ENCODE measurements at regions not wholly inside any gene's neighbourhood (a gene's known extent, or its start where the extent isn't known, plus 50 kb on each side); places are given as distances from the start of the nearest gene placed in this dataset.

DNA sequence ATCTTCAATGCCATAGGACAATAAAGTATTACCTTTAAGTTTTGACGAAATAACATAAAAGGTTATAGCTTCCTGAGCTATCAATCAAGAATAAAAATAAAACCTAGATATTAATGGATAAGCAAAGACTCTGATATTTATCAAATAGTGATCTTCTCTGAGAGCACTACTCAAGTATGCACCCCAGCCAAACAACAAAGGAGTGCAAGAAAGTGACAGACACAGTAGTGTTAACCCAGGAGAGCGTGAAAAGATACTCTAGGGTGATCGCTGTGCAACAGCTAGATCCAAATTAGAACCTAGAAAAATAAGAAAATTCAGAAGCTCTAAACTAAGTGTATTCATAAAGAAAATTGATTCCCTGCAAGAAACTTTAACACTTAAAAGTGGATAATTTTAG, 83.5 kb upstream of the CDYL start:
- ATAC-seq (replicated peaks) (no peak), DNase-seq (no peak)
- Mint-ChIP-seq H3K27ac (no peak overlapping the region), H3K9me3 (peaks cover 0 to 8% of the 10 kb centered on the region in 2 donors), H3K4me1 (peaks cover 2 to 10% of the 10 kb centered on the region in 2 donors), H3K4me3 (no peak overlapping the region), H3K36me3 (peaks cover 0 to 4% of the 10 kb centered on the region in 2 donors), H3K27me3 (peaks cover 6 to 24% of the 10 kb centered on the region in 2 donors)

DNA sequence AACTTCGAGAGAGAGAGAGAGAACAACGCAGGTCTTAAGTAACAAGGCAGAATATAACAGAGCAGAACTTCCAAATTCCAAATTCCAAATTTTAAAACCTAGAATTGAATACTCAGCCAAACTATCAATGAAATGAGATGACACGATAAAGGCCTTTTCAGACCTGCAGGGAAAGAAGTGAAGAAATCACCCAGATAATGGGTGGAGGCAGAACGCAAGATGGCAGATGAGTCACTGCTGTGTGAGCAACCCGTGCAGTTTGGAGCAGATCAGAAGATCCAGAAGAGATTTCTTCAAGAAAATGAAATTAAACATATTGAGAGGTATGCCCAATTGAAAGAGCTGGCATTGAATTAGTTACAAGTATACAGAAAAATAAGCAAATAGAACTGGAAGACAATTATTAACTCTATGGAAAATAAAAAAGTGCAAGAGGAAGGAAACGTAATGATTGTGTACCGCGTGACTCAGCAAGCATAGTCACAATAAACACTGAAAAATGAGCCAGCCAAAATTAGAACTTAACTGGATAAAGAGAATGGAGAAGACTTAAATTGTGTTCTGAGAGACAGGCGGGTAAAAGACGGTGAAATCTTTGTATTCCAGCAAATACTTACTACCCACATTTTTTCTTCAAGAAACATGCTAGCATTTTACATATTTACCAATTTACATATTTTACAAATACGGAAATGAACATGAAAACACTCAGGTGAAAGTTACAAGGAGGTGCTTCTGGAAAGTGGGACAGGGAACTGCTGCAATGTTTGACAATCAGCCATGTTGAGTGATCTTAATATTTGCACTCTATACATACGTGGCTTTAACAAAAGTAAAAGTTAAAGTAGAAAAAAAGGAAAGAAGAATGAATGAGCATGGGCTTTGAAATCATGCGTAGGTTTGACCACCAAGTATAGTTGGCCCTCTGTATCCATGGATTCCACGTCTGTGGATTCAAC, 87.9 kb upstream of the CDYL start:
- no peak overlapping the region for H3K27ac Mint-ChIP-seq
- H3K27me3 Mint-ChIP-seq: peaks cover 9 to 24% of the 10 kb centered on the region in 2 donors
- H3K36me3 Mint-ChIP-seq: peaks cover 0 to 2% of the 10 kb centered on the region in 2 donors
- peaks cover 0 to 6% of the 10 kb centered on the region in 2 donors for H3K9me3 Mint-ChIP-seq
- ATAC-seq (replicated peaks) (no peak), DNase-seq (no peak)
- H3K4me3 Mint-ChIP-seq: no peak overlapping the region
- peaks cover 2 to 7% of the 10 kb centered on the region in 2 donors for H3K4me1 Mint-ChIP-seq

DNA sequence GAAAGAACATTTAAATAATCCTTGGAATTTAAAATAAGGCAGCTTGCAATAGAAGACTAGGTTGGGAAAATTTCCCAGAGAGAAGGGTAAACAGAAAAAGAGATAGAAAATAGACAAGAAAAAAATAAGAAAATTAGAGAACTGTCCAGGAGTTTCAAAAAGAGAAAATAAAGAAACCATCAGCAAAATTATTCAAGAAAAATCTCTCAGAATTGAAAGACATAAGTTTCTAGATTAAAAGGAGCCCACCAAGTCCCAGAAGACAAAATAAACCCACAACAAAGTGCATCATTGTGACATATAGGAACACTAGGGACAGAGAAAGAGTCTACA, 88.6 kb upstream of the CDYL start:
- no peak for DNase-seq
- Mint-ChIP-seq H3K4me1 (peaks cover 0 to 7% of the 10 kb centered on the region in 2 donors), H3K27me3 (peaks cover 15 to 31% of the 10 kb centered on the region in 2 donors), H3K4me3 (no peak overlapping the region), H3K9me3 (peaks cover 0 to 5% of the 10 kb centered on the region in 2 donors), H3K36me3 (peaks cover 0 to 2% of the 10 kb centered on the region in 2 donors), H3K27ac (no peak overlapping the region)
- no peak for ATAC-seq (replicated peaks)

GRCh38 chr6:4682431-4683097, 93.6 kb upstream of the CDYL start:
- H3K27ac Mint-ChIP-seq: no peak overlapping the region
- ATAC-seq (replicated peaks) (no peak), DNase-seq (no peak)
- no peaks in the 10 kb centered on the region for H3K9me3 Mint-ChIP-seq
- H3K4me1 Mint-ChIP-seq: peaks cover 0 to 5% of the 10 kb centered on the region in 2 donors
- H3K4me3 Mint-ChIP-seq: no peak overlapping the region
- H3K27me3 Mint-ChIP-seq: peaks cover 18 to 23% of the 10 kb centered on the region in 2 donors
- no peaks in the 10 kb centered on the region for H3K36me3 Mint-ChIP-seq

DNA sequence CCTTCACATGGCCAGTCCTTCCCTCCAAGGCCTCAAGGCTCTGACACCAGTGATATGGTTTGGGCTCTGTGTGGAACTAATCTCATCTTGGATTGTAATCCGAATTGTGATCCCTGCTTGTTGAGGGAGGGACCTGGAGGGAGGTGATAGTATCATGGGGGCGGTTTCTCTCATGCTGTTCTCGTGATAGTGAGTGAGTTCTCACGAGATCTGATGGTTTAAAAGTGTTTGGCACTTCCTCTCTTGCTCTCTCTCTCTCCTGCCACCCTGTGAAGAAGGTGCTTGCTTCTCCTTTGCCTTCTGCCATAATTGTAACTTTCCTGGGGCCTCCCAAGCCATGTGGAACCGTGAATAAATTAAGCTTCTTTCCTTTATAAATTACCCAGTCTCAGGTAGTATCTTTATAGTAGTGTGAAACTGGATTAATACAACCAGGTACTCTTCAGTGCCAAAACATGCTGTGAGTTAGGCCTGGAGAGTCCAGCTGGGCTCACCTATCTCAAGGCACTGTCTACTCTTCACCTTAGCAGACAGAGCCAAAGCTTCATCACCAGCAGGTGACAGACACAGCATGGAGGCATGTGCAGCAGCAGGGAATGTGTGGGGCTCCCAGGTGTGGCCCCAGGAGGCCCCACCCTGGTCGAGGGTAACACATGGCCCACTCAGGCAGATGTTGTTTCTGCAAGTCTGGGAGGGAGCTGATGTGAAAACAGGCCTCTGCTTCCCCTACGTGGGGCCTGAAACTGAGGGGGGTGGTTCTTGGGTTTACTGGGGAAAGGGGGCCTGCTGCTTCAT, 97.5 kb upstream of the CDYL start:
- Mint-ChIP-seq H3K36me3 (no peaks in the 10 kb centered on the region), H3K4me1 (no peaks in the 10 kb centered on the region), H3K9me3 (no peaks in the 10 kb centered on the region), H3K4me3 (no peak overlapping the region), H3K27ac (no peak overlapping the region), H3K27me3 (peaks cover 17 to 24% of the 10 kb centered on the region in 2 donors)
- DNase-seq: no peak
- ATAC-seq (replicated peaks): no peak

DNA sequence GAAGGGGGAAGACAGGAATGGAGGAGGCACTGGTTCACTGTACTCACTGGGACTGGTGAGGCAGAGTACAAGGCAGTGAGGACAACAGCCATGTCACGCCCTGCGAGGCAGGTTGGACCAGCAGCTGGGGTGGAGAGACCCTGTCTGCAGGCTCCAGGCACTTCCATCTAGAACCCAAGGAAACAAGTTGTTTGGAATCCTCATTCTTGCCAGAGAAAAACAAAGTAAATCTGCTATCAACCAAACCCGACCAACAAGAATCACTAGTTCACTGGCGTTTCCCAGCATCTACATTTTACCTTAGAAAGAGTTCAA, 98.5 kb upstream of the CDYL start:
- Mint-ChIP-seq H3K9me3 (no peaks in the 10 kb centered on the region), H3K36me3 (no peaks in the 10 kb centered on the region), H3K27ac (no peak overlapping the region), H3K4me3 (no peak overlapping the region), H3K4me1 (peaks cover 0 to 3% of the 10 kb centered on the region in 2 donors), H3K27me3 (peaks cover 14 to 17% of the 10 kb centered on the region in 2 donors)
- ATAC-seq (replicated peaks): no peak
- no peak for DNase-seq

DNA sequence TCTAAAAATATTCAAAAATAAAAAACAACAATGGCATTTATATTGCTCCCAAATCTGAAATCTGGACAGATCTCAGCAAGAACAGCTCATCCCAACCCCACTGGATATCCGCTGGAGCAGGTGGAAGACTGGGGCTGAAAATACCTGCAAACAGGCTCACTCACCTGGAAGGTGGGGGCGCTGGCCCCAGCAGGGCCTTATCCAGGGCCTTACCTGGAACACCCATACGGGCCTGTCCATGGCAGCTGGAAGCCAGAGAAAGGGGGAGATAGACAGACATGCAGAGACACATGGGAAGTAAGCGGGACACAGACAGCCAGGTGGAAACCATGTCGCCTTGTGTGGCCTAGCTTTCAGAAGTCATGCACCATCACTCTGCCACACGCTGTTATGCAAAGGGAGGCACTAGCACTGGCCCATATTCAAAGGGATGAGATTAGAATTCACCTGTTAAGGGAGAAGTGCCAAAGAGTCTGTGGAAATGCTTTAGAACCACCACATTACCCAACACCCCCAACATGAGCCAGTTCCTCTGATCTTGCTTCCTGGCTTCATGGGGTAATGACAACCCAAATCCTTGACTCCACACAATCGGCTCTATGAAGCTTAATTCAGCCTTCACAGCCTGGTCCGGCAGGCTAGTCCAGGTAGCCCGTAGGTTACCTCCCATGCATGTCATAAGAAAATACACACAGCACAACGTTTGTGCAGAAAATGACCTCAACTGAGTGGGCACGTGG, 99.0 kb upstream of the CDYL start:
- Mint-ChIP-seq H3K9me3 (no peaks in the 10 kb centered on the region), H3K4me1 (peaks cover 0 to 3% of the 10 kb centered on the region in 2 donors), H3K4me3 (no peak overlapping the region), H3K27me3 (peaks cover 11 to 14% of the 10 kb centered on the region in 2 donors), H3K36me3 (no peaks in the 10 kb centered on the region), H3K27ac (no peak overlapping the region)
- no peak for ATAC-seq (replicated peaks)
- DNase-seq: no peak

DNA sequence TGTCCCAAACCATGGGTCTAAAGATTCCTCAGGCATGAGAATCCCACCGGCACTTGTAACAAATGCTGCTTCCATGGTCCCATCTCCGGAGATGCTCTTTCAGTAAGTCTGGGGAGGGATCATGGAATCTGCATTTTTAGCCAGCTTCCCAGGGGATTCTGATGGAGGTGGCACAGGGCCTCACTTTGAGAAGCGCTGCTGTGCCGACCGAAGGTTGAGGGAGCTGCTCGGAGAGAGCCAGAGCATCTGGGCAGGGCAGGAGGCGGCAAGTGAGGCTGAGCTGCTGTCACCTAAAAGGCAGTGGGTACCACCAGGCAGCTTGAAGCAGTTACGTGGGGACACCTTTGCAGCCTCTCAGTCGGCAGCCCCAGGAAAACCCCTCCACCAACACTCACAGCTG, 100.2 kb upstream of the CDYL start:
- DNase-seq: no peak
- no peaks in the 10 kb centered on the region for H3K36me3 Mint-ChIP-seq
- ATAC-seq (replicated peaks): no peak
- H3K4me1 Mint-ChIP-seq: peaks cover 0 to 3% of the 10 kb centered on the region in 2 donors
- H3K27ac Mint-ChIP-seq: no peak overlapping the region
- H3K27me3 Mint-ChIP-seq: peaks cover 14 to 15% of the 10 kb centered on the region in 2 donors
- no peaks in the 10 kb centered on the region for H3K9me3 Mint-ChIP-seq
- no peak overlapping the region for H3K4me3 Mint-ChIP-seq

DNA sequence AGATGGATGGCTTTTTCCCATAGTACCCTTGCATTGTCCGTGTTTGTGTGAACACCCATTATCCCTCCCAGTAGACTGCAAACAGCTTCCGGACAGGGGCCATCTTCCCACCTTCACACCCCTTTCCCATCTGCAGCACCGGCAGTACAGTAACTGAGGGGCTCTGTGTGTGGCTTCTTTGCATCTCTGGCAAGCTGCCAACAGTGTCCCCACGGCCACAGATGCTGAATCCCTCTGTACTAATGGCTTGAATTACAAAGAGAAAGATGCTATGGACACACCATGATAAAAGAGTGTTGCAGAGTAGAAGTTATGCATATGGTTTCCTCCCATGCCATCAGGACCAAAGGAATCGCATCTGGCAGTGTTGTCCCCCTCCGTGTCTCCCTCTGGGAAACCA, 101.1 kb upstream of the CDYL start:
- peaks cover 0 to 3% of the 10 kb centered on the region in 2 donors for H3K4me1 Mint-ChIP-seq
- peaks cover 14 to 19% of the 10 kb centered on the region in 2 donors for H3K27me3 Mint-ChIP-seq
- no peak overlapping the region for H3K4me3 Mint-ChIP-seq
- ATAC-seq (replicated peaks): no peak
- no peak overlapping the region for H3K27ac Mint-ChIP-seq
- DNase-seq: no peak
- H3K9me3 Mint-ChIP-seq: no peaks in the 10 kb centered on the region
- no peaks in the 10 kb centered on the region for H3K36me3 Mint-ChIP-seq

DNA sequence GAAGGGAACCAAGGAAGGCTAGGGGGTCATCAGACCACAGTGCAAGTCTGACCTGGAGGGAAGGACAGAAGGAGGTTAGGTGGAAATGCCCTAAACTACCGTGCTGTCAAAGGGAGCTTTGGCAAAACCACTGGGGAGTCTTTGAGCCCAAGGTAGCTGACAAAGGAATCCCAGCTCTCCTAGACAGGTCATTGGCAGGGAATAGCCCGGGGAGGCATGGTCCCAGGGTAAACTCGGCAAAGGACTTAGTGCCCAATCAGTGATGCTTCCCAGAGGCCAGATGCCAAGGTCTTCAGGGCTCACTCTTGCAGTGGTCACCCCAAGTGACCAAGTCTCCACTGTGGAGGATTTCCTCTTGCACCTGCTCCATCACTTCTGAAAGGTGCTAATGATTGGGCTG, 102.3 kb upstream of the CDYL start:
- H3K36me3 Mint-ChIP-seq: no peaks in the 10 kb centered on the region
- H3K9me3 Mint-ChIP-seq: no peaks in the 10 kb centered on the region
- no peak overlapping the region for H3K4me3 Mint-ChIP-seq
- DNase-seq (no peak), ATAC-seq (replicated peaks) (no peak)
- peaks cover 14 to 19% of the 10 kb centered on the region in 2 donors for H3K27me3 Mint-ChIP-seq
- peaks cover 0 to 3% of the 10 kb centered on the region in 2 donors for H3K4me1 Mint-ChIP-seq
- no peak overlapping the region for H3K27ac Mint-ChIP-seq

GRCh38 chr6:4672772-4673171, 103.4 kb upstream of the CDYL start:
- H3K4me3 Mint-ChIP-seq: no peak overlapping the region
- no peaks in the 10 kb centered on the region for H3K9me3 Mint-ChIP-seq
- peaks cover 14 to 19% of the 10 kb centered on the region in 2 donors for H3K27me3 Mint-ChIP-seq

GRCh38 chr6:4671587-4672115, 104.6 kb upstream of the CDYL start:
- no peaks in the 10 kb centered on the region for H3K36me3 Mint-ChIP-seq
- H3K4me1 Mint-ChIP-seq: peaks cover 0 to 3% of the 10 kb centered on the region in 2 donors
- H3K9me3 Mint-ChIP-seq: no peaks in the 10 kb centered on the region
- peaks cover 14 to 19% of the 10 kb centered on the region in 2 donors for H3K27me3 Mint-ChIP-seq
- no peak overlapping the region for H3K4me3 Mint-ChIP-seq
- no peak overlapping the region for H3K27ac Mint-ChIP-seq
- DNase-seq (no peak), ATAC-seq (replicated peaks) (no peak)

More at GRCh38 chr6:4672772-4673171, 103.4 kb upstream of the CDYL start:
- H3K4me1 Mint-ChIP-seq: peaks cover 0 to 3% of the 10 kb centered on the region in 2 donors
- H3K36me3 Mint-ChIP-seq: no peaks in the 10 kb centered on the region
- DNase-seq: no peak
- no peak for ATAC-seq (replicated peaks)
- no peak overlapping the region for H3K27ac Mint-ChIP-seq

DNA sequence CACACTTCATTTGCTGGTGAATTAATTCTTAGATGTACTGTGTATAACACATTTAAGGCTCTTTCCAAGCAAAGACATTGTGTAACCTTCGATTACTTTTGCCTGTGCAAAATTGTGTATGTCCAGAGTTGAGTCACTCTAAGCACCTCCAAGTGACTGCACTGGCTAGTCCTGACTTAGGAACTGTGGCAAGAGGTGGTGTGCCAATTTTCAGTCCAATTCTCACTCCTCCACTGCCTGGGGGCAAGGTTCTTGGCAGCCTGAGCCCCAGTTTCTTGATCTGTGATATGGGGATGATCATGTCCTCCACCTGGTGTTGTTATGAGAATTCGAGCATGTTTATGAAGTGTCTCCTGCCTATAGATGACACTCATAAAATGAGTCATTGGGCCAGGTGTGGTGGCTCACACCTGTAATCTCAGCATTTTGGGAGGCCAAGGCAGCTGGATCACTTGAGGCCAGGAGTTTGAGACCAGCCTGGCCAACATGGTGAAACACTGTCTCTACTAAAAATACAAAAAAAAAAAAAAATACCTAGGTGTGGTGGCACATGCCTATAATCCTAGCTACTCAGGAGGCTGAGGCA, 105.3 kb upstream of the CDYL start:
- no peak for ATAC-seq (replicated peaks)
- Mint-ChIP-seq H3K9me3 (no peaks in the 10 kb centered on the region), H3K36me3 (no peaks in the 10 kb centered on the region), H3K4me3 (no peak overlapping the region), H3K4me1 (peaks cover 0 to 3% of the 10 kb centered on the region in 2 donors), H3K27ac (no peak overlapping the region), H3K27me3 (peaks cover 14 to 19% of the 10 kb centered on the region in 2 donors)
- no peak for DNase-seq

Measured in stimulated activated naive B cell treated with anti-CD40 and anti-IgM and Interleukin-4, amounts not matched to agents 10 μg/mL and 1 μg/mL and 100 μg/mL, for 72 hours (primary cell).